HEK293T (cell line): ENCODE measurements at regions not wholly inside any gene's neighbourhood (a gene's known extent, or its start where the extent isn't known, plus 50 kb on each side); places are given as distances from the start of the nearest gene placed in this dataset.

Source experiments
- CTCF ChIA-PET: fragments of 350-600 bp; formaldehyde crosslinking; extraction: SDS; loops from one replicate; lab custom pipeline; 2021; ENCODE audit warnings: antibody characterized with exemption, inconsistent platforms; lab: Yijun Ruan, JAX
- POLR2A ChIA-PET: fragments of 350-600 bp; formaldehyde crosslinking; extraction: SDS; loops from one replicate; lab custom pipeline; 2020; ENCODE audit warnings: antibody characterized with exemption, inconsistent platforms; lab: Yijun Ruan, JAX
- DNase-seq: peaks from one replicate; pipeline ENCODE4 v3.0.0; 2012; ENCODE audit warnings: mixed read lengths; ENCODE audit errors: extremely low spot score
- ARNT ChIP-seq: fragments of 450-650 bp; IDR thresholded peaks from 2 replicates; pipeline ENCODE4 v1.6.1; 2017; ENCODE audit warnings: mild to moderate bottlenecking
- BHLHE40 ChIP-seq: fragments of 450-650 bp; IDR thresholded peaks from 2 replicates; pipeline ENCODE4 v1.6.1; 2016; ENCODE audit warnings: mild to moderate bottlenecking, moderate library complexity, borderline replicate concordance
- CTBP1 ChIP-seq: fragments of 450-650 bp; IDR thresholded peaks from 2 replicates; pipeline ENCODE4 v1.6.1; 2016; ENCODE audit warnings: borderline replicate concordance
- ELF4 ChIP-seq: fragments of 450-650 bp; IDR thresholded peaks from 2 replicates; pipeline ENCODE4 v1.6.1; 2017; ENCODE audit warnings: antibody characterized with exemption
- FOXA1 ChIP-seq: fragments of 450-650 bp; IDR thresholded peaks from 2 replicates; pipeline ENCODE4 v1.6.1; 2016; ENCODE audit warnings: mild to moderate bottlenecking
- FOXK2 ChIP-seq: fragments of 450-650 bp; IDR thresholded peaks from 2 replicates; pipeline ENCODE4 v1.6.1; 2016; ENCODE audit warnings: mild to moderate bottlenecking
- FOXM1 ChIP-seq: fragments of 450-650 bp; IDR thresholded peaks from 2 replicates; pipeline ENCODE4 v1.6.1; 2017; ENCODE audit warnings: mild to moderate bottlenecking, borderline replicate concordance
- HDGF ChIP-seq: fragments of 450-650 bp; IDR thresholded peaks from 2 replicates; pipeline ENCODE4 v1.6.1; 2017; ENCODE audit warnings: antibody characterized with exemption, borderline replicate concordance
- L3MBTL2 ChIP-seq: fragments of 450-650 bp; conservative IDR thresholded peaks from 2 replicates; pipeline ENCODE4 v1.6.1; 2016; ENCODE audit warnings: mild to moderate bottlenecking
- LEF1 ChIP-seq: fragments of 450-650 bp; IDR thresholded peaks from 2 replicates; pipeline ENCODE4 v1.6.1; 2017; ENCODE audit warnings: mild to moderate bottlenecking, borderline replicate concordance
- NFRKB ChIP-seq: fragments of 450-650 bp; IDR thresholded peaks from 2 replicates; pipeline ENCODE4 v1.6.1; 2016; ENCODE audit warnings: mild to moderate bottlenecking, moderate library complexity
- PKNOX1 ChIP-seq: fragments of 450-650 bp; IDR thresholded peaks from 2 replicates; pipeline ENCODE4 v1.6.1; 2016
- SP1 ChIP-seq: fragments of 450-650 bp; IDR thresholded peaks from 2 replicates; pipeline ENCODE4 v1.6.1; 2017
- SUZ12 ChIP-seq: fragments of 450-650 bp; IDR thresholded peaks from 2 replicates; pipeline ENCODE4 v1.6.1; 2016; ENCODE audit warnings: mild to moderate bottlenecking
- TARDBP ChIP-seq: fragments of 450-650 bp; IDR thresholded peaks from 2 replicates; pipeline ENCODE4 v1.6.1; 2016
- ZNF384 ChIP-seq: fragments of 450-650 bp; IDR thresholded peaks from 2 replicates; pipeline ENCODE4 v1.6.1; 2016

GRCh38 chr2:111626037-111626864 is 257.7 kb downstream of the ANAPC1 start:
- TF ChIP-seq HDGF (no peak), PKNOX1 (no peak), SUZ12 (no peak), FOXK2 (no peak), LEF1 (no peak)
- POLR2A ChIA-PET = no interaction called here
- no peak for DNase-seq
- CTCF ChIA-PET = no interaction called here

- CTCF ChIA-PET = no interaction called here
- no peak for DNase-seq
- POLR2A ChIA-PET = no interaction called here
- TF ChIP-seq PKNOX1 (no peak), ELF4 (no peak), LEF1 (no peak), FOXM1 (no peak), ZNF384 (no peak), TARDBP (no peak), BHLHE40 (no peak), NFRKB (no peak), ARNT (no peak), CTBP1 (no peak), FOXA1 (no peak), FOXK2 (no peak)
Observed at GRCh38 chr2:111626865-111627163, 257.2 kb downstream of the ANAPC1 start.

GRCh38 chr2:111627256-111627655 is 256.7 kb downstream of the ANAPC1 start:
- no peak for DNase-seq
- TF ChIP-seq ELF4 = no peak
- no peak for TF ChIP-seq CTBP1
- TF ChIP-seq SUZ12 = no peak
- no peak for TF ChIP-seq NFRKB
- TF ChIP-seq LEF1 = no peak
- no peak for TF ChIP-seq FOXA1
- no peak for TF ChIP-seq HDGF
- no peak for TF ChIP-seq L3MBTL2
- no peak for TF ChIP-seq ARNT
- TF ChIP-seq SP1 = no peak
- TF ChIP-seq FOXK2 = no peak
- no peak for TF ChIP-seq PKNOX1
- CTCF ChIA-PET = no interaction called here
- POLR2A ChIA-PET = no interaction called here

GRCh38 chr2:111628221-111628620 is 255.8 kb downstream of the ANAPC1 start:
- CTCF ChIA-PET = no interaction called here
- DNase-seq = no peak
- POLR2A ChIA-PET = no interaction called here

GRCh38 chr2:111629983-111630382 is 254.0 kb downstream of the ANAPC1 start:
- POLR2A ChIA-PET = no interaction called here

More at GRCh38 chr2:111628221-111628620, 255.8 kb downstream of the ANAPC1 start:
- no peak for TF ChIP-seq SUZ12
- TF ChIP-seq SP1 = no peak
- no peak for TF ChIP-seq NFRKB
- no peak for TF ChIP-seq FOXK2
- no peak for TF ChIP-seq BHLHE40
- no peak for TF ChIP-seq L3MBTL2

More at GRCh38 chr2:111629983-111630382, 254.0 kb downstream of the ANAPC1 start:
- no peak for DNase-seq
- CTCF ChIA-PET = no interaction called here
- TF ChIP-seq PKNOX1 (no peak), L3MBTL2 (no peak), SUZ12 (no peak), ARNT (no peak), FOXM1 (no peak), LEF1 (no peak), NFRKB (no peak), TARDBP (no peak), CTBP1 (no peak), FOXK2 (no peak), ZNF384 (no peak), ELF4 (no peak)
